Activated naive CD8-positive, alpha-beta T cell treated with anti-CD3 and anti-CD28 coated beads, Interleukin-2, amount 10 ng/mL, durations not matched to agents 7 days and 5 days (primary cell): ENCODE measurements at regions not wholly inside any gene's neighbourhood (a gene's known extent, or its start where the extent isn't known, plus 50 kb on each side); places are given as distances from the start of the nearest gene placed in this dataset.

Experiments
- ATAC-seq: fragments of 150-1000 bp; cut with Tn5 transposase; one replicate; pipeline ENCODE4 v1.10.0; 2021; ENCODE audit warnings: low read depth, moderate library complexity
- POLR2A ChIA-PET: fragments of 350-600 bp; sonication (Branson Sonifier 250); formaldehyde crosslinking; loops from one replicate; lab custom pipeline; 2021; ENCODE audit warnings: antibody characterized with exemption; lab: Charles Lee
- DNase-seq: peaks from one replicate; pipeline ENCODE4 v3.0.0; 2021
- H3K27ac Mint-ChIP-seq: one replicate; pipeline ENCODE4 v1.8.0; 2022; ENCODE audit warnings: mild to moderate bottlenecking, mixed read lengths
- H3K27me3 Mint-ChIP-seq: one replicate; pipeline ENCODE4 v1.8.0; 2022; ENCODE audit warnings: mild to moderate bottlenecking, moderate library complexity, mixed read lengths
- H3K36me3 Mint-ChIP-seq: one replicate; pipeline ENCODE4 v1.8.0; 2021; ENCODE audit warnings: mild to moderate bottlenecking, mixed read lengths
- H3K4me1 Mint-ChIP-seq: one replicate; pipeline ENCODE4 v1.8.0; 2021; ENCODE audit warnings: mixed read lengths
- H3K4me3 Mint-ChIP-seq: one replicate; pipeline ENCODE4 v1.8.0; 2022; ENCODE audit warnings: mild to moderate bottlenecking, moderate library complexity, mixed read lengths
- H3K9me3 Mint-ChIP-seq: one replicate; pipeline ENCODE4 v1.8.0; 2021; ENCODE audit warnings: mixed read lengths

- Mint-ChIP-seq H3K27me3 (no peaks in the 10 kb centered on the region), H3K4me3 (no peak overlapping the region), H3K36me3 (no peaks in the 10 kb centered on the region), H3K27ac (peak overlapping the region; percentile 52), H3K4me1 (peaks cover 25% of the 10 kb centered on the region), H3K9me3 (no peaks in the 10 kb centered on the region)
- no peak for ATAC-seq
- no peak for DNase-seq
- POLR2A ChIA-PET: interaction anchor here (1.0 to 1.3 kb wide), 2 partner anchors 10 to 618 kb away, joined by 3 to 4 read pairs; no protein-coding TSS in a partner anchor
Measured at GRCh38 chr1:229067546-229067945, 203.4 kb upstream of the RAB4A start.

GRCh38 chr1:229068270-229068987 is 202.5 kb upstream of the RAB4A start:
- H3K27me3 Mint-ChIP-seq: no peaks in the 10 kb centered on the region
- no peaks in the 10 kb centered on the region for H3K36me3 Mint-ChIP-seq
- ATAC-seq (peak; percentile 46), DNase-seq (no peak)
- H3K9me3 Mint-ChIP-seq: no peaks in the 10 kb centered on the region
- POLR2A ChIA-PET: interaction anchor here (1.3 kb wide), 1 partner anchor 10 kb away, joined by 3 read pairs; no protein-coding TSS in a partner anchor
- peak overlapping the region; percentile 25 for H3K4me3 Mint-ChIP-seq
- peaks cover 25% of the 10 kb centered on the region for H3K4me1 Mint-ChIP-seq
- H3K27ac Mint-ChIP-seq: peak overlapping the region; percentile 52

- Mint-ChIP-seq H3K27me3 (no peaks in the 10 kb centered on the region), H3K9me3 (no peaks in the 10 kb centered on the region), H3K4me1 (peaks cover 25% of the 10 kb centered on the region), H3K36me3 (no peaks in the 10 kb centered on the region), H3K4me3 (no peak overlapping the region), H3K27ac (no peak overlapping the region)
- no peak for ATAC-seq
- POLR2A ChIA-PET: no interaction called here
- no peak for DNase-seq
Measured at GRCh38 chr1:229069176-229069575, 201.7 kb upstream of the RAB4A start.

- Mint-ChIP-seq H3K27me3 (no peaks in the 10 kb centered on the region), H3K9me3 (no peaks in the 10 kb centered on the region), H3K4me3 (no peak overlapping the region), H3K36me3 (no peaks in the 10 kb centered on the region), H3K4me1 (peaks cover 25% of the 10 kb centered on the region), H3K27ac (no peak overlapping the region)
- POLR2A ChIA-PET: no interaction called here
- ATAC-seq (no peak), DNase-seq (no peak)
Measured at GRCh38 chr1:229070168-229070567, 200.7 kb upstream of the RAB4A start.

- Mint-ChIP-seq H3K36me3 (no peaks in the 10 kb centered on the region), H3K27ac (no peak overlapping the region), H3K9me3 (no peaks in the 10 kb centered on the region), H3K4me1 (peaks cover 14% of the 10 kb centered on the region), H3K27me3 (peaks cover 2% of the 10 kb centered on the region), H3K4me3 (no peak overlapping the region)
- DNase-seq (no peak), ATAC-seq (no peak)
- POLR2A ChIA-PET: no interaction called here
Measured at GRCh38 chr1:229073251-229073650, 197.7 kb upstream of the RAB4A start.

- POLR2A ChIA-PET: no interaction called here
- no peak overlapping the region for H3K4me3 Mint-ChIP-seq
- no peaks in the 10 kb centered on the region for H3K9me3 Mint-ChIP-seq
- H3K4me1 Mint-ChIP-seq: peaks cover 3% of the 10 kb centered on the region
- no peaks in the 10 kb centered on the region for H3K36me3 Mint-ChIP-seq
- ATAC-seq (no peak), DNase-seq (no peak)
- peaks cover 4% of the 10 kb centered on the region for H3K27me3 Mint-ChIP-seq
- no peak overlapping the region for H3K27ac Mint-ChIP-seq
Measured at GRCh38 chr1:229075217-229075616, 195.7 kb upstream of the RAB4A start.

GRCh38 chr1:229075716-229076115 is 195.2 kb upstream of the RAB4A start:
- Mint-ChIP-seq H3K9me3 (no peaks in the 10 kb centered on the region), H3K4me1 (peaks cover 3% of the 10 kb centered on the region), H3K27me3 (peaks cover 4% of the 10 kb centered on the region), H3K27ac (no peak overlapping the region), H3K36me3 (no peaks in the 10 kb centered on the region), H3K4me3 (no peak overlapping the region)
- ATAC-seq (no peak), DNase-seq (no peak)
- POLR2A ChIA-PET: no interaction called here

- Mint-ChIP-seq H3K36me3 (no peaks in the 10 kb centered on the region), H3K27ac (no peak overlapping the region), H3K27me3 (peaks cover 7% of the 10 kb centered on the region), H3K4me1 (no peaks in the 10 kb centered on the region), H3K9me3 (peaks cover 2% of the 10 kb centered on the region), H3K4me3 (no peak overlapping the region)
- POLR2A ChIA-PET: no interaction called here
- DNase-seq (no peak), ATAC-seq (no peak)
Measured at GRCh38 chr1:229076195-229076594, 194.7 kb upstream of the RAB4A start.

GRCh38 chr1:229079016-229079595 is 191.8 kb upstream of the RAB4A start:
- H3K4me3 Mint-ChIP-seq: no peak overlapping the region
- ATAC-seq (no peak), DNase-seq (no peak)
- peaks cover 5% of the 10 kb centered on the region for H3K36me3 Mint-ChIP-seq
- H3K27ac Mint-ChIP-seq: no peak overlapping the region
- no peaks in the 10 kb centered on the region for H3K4me1 Mint-ChIP-seq
- H3K9me3 Mint-ChIP-seq: peaks cover 18% of the 10 kb centered on the region
- POLR2A ChIA-PET: no interaction called here
- peaks cover 12% of the 10 kb centered on the region for H3K27me3 Mint-ChIP-seq

- Mint-ChIP-seq H3K4me1 (no peaks in the 10 kb centered on the region), H3K36me3 (peaks cover 5% of the 10 kb centered on the region), H3K4me3 (no peak overlapping the region), H3K27me3 (peaks cover 21% of the 10 kb centered on the region), H3K9me3 (peaks cover 18% of the 10 kb centered on the region), H3K27ac (no peak overlapping the region)
- DNase-seq: no peak
- POLR2A ChIA-PET: no interaction called here
- ATAC-seq: no peak
Measured at GRCh38 chr1:229080361-229080760, 190.6 kb upstream of the RAB4A start.

- DNase-seq (no peak), ATAC-seq (no peak)
- no peak overlapping the region for H3K27ac Mint-ChIP-seq
- H3K36me3 Mint-ChIP-seq: peaks cover 5% of the 10 kb centered on the region
- H3K27me3 Mint-ChIP-seq: peaks cover 21% of the 10 kb centered on the region
- H3K4me3 Mint-ChIP-seq: no peak overlapping the region
- POLR2A ChIA-PET: no interaction called here
- peaks cover 18% of the 10 kb centered on the region for H3K9me3 Mint-ChIP-seq
- no peaks in the 10 kb centered on the region for H3K4me1 Mint-ChIP-seq
Measured at GRCh38 chr1:229085291-229085690, 185.6 kb upstream of the RAB4A start.

GRCh38 chr1:229086091-229086490 is 184.8 kb upstream of the RAB4A start:
- ATAC-seq (no peak), DNase-seq (no peak)
- peaks cover 19% of the 10 kb centered on the region for H3K27me3 Mint-ChIP-seq
- H3K27ac Mint-ChIP-seq: no peak overlapping the region
- H3K36me3 Mint-ChIP-seq: peaks cover 5% of the 10 kb centered on the region
- POLR2A ChIA-PET: no interaction called here
- peaks cover 16% of the 10 kb centered on the region for H3K9me3 Mint-ChIP-seq
- H3K4me3 Mint-ChIP-seq: no peak overlapping the region
- H3K4me1 Mint-ChIP-seq: no peaks in the 10 kb centered on the region

GRCh38 chr1:229086686-229087085 is 184.2 kb upstream of the RAB4A start:
- POLR2A ChIA-PET: no interaction called here
- H3K36me3 Mint-ChIP-seq: peaks cover under 1% of the 10 kb centered on the region
- no peak for DNase-seq
- no peaks in the 10 kb centered on the region for H3K4me1 Mint-ChIP-seq
- peaks cover 16% of the 10 kb centered on the region for H3K27me3 Mint-ChIP-seq
- no peak for ATAC-seq
- H3K27ac Mint-ChIP-seq: no peak overlapping the region
- no peak overlapping the region for H3K4me3 Mint-ChIP-seq
- peaks cover 12% of the 10 kb centered on the region for H3K9me3 Mint-ChIP-seq

GRCh38 chr1:229087339-229087738 is 183.6 kb upstream of the RAB4A start:
- POLR2A ChIA-PET: no interaction called here
- Mint-ChIP-seq H3K4me1 (no peaks in the 10 kb centered on the region), H3K9me3 (peaks cover 9% of the 10 kb centered on the region)

More at GRCh38 chr1:229087339-229087738, 183.6 kb upstream of the RAB4A start:
- DNase-seq (no peak), ATAC-seq (no peak)
- H3K36me3 Mint-ChIP-seq: no peaks in the 10 kb centered on the region
- no peak overlapping the region for H3K4me3 Mint-ChIP-seq
- peaks cover 16% of the 10 kb centered on the region for H3K27me3 Mint-ChIP-seq
- no peak overlapping the region for H3K27ac Mint-ChIP-seq
